Pulmonary artery endothelial cell (primary cell): ENCODE measurements at regions not wholly inside any gene's neighbourhood (a gene's known extent, or its start where the extent isn't known, plus 50 kb on each side); places are given as distances from the start of the nearest gene placed in this dataset.

Source experiments
- DNase-seq: peaks from one replicate; pipeline ENCODE4 v3.0.0-alpha.2; 2011; ENCODE audit warnings: low read depth, low spot score

DNA sequence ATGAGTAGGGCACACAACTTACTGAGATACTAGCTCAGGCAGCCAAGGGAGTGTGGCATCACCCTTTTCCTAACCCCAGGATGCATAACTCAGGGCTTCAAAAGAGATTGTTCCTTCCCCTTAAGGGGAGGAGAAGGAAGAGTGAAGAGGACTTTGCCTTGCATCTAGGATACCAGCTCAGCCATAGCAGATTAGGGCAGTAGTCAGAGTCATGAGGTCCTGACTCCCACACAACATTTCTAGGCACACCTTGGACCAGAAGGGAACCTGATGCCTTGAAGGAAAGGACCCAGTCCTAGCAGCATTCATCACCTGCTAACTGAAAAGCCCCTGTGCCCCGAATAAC is 1433.2 kb upstream of the TMEFF2 start:
- no peak for DNase-seq

DNA sequence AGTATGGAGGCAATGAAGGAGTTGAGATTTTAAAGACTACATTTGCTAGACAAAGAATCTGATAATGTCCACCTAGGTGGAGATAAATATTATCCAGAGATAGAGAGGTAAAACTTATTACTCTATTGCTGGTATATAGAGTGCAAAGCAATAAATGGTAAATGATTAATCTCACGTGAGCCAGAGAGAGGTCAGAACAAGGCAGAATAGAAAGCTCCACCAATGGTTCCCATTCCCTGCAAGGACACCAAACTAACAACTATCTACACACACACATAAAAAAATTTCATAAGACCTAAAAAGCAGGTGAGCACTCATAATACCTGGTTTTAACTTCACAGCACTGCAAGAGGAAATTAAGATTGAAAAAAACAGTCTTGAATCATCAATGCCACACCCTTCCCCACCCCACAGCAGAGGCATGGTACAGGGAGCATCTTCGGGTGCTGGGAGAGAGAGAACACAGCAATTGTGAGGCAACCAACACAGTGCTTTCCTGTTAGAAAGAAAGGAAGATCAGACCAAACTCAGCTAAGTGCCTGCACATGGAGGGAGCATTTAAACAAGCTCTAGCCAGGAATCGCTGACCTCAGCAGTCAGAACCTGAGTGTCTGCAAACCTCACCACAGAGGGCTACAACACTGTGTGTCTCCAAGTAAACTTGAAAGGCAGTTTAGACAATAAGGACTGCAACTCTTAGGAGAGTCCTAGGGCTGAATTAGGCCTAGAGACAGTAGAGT is 1432.6 kb upstream of the TMEFF2 start:
- no peak for DNase-seq

- DNase-seq: no peak
These were observed 1413.7 kb upstream of the TMEFF2 start for GRCh38 chr2:193608451-193608850.

GRCh38 chr2:193590831-193591230 is 1396.1 kb upstream of the TMEFF2 start:
- DNase-seq: no peak

DNA sequence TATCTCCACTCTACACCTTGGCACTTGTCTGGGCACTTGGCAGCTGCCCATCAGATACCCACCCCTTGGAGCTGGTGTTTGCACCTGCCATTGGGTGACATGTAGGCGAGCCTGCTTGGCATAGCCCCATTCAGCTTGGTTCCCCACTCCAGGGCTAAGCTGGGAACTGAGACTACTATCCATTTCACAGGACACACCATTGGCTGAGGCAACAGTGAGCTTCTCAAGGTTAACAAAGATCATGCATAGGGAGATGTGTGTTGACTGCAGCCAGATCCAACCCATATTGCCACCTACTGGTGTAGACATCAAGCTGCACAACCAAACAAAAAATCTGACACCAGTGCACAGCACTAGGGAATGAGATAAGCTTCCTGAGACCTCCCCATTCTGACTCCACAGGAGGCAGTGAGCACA is 1389.8 kb upstream of the TMEFF2 start:
- no peak for DNase-seq

- DNase-seq: no peak
These were observed 1389.1 kb upstream of the TMEFF2 start for GRCh38 chr2:193583638-193584400.

GRCh38 chr2:193581807-193582206 is 1387.1 kb upstream of the TMEFF2 start:
- DNase-seq: no peak

- no peak for DNase-seq
These were observed 1385.6 kb upstream of the TMEFF2 start for GRCh38 chr2:193580176-193580950.

DNA sequence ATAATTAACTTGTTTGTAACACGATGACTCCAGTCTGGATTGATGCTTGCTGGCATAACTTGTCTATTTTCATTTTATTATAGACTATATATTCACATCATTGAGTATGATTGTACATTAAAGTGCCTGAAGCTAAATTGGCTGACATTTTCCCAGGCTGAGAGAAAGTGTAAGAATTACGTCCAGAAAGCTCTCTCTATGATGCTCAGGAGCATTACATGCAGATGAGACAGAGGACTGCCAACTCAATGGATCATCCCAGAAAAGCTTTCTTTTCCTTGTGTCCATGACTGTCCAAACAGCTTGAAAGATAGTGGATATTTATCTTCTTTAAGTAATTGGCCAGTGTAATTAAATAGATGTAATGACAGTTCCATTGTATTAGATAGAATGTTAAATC is 1372.2 kb upstream of the TMEFF2 start:
- no peak for DNase-seq

DNA sequence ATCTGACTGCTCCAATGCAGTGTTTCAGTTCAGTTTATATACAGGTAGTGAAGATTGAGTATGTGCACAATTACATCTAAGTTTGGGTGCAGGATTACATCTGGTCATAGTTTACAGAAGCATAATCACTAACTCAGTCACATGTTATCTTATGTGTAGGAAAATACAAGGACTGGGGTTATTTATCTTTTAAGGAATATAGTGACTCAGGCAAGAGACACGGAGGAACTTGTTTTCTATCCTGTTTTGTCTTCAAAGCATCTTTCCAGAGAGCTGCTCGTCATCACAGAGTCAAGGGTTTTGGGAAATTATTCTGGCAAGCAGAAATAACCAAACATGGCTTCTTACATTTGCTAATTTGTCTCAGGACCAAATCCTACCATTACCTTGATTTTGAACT is 1371.5 kb upstream of the TMEFF2 start:
- DNase-seq: no peak

GRCh38 chr2:193562031-193562430 is 1367.3 kb upstream of the TMEFF2 start:
- no peak for DNase-seq

DNA sequence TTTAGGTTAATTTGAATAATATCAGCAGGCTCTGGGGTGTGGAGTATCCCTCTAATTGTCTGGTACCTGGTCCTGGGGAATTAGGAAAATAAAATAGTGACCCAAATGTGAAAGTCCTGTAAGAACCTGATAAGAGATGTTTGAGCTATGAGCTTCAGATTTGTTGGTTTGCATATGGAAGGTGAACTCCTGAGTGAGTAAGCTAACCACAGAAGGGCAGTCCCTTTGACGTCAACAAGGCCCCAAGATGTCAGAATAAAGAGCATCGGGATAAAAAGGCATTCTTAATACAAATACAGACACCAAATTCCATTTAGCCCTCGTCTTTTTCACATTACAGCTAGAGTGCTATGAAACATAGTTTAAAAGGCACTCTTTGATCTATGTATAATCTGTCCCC is 1366.3 kb upstream of the TMEFF2 start:
- no peak for DNase-seq

DNA sequence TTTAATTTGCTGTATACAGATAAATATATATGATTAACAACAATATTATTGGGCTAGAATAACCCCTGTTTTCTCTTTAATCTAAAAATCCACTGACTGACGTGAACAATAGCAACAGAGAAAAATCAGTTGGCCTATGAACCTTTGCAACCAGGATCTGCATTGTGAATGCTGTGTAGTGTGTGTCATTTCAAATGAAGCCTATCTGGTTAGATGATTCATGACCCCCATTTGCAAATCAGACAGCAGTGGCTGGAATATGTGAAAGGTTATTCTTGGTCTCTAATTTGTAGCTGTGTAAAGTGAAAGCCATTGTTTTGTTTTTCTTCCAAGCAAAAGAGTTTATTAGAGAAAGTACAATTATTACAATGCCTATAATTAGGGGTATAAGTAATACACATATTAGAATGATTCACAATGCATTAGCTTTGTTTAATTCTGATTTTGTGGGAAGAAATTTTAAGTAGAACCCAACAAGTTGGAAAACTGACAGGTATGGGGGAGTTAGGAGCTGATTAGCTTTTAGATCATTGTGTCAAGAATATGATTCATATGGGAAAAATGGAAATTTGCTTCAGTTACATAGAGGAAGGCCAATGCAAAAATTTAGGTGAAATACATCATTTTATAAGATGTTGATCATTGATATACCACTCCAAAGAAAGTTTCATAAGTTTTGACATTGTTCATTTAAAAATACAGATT is 1362.2 kb upstream of the TMEFF2 start:
- no peak for DNase-seq

- DNase-seq: no peak
These were observed 1354.9 kb upstream of the TMEFF2 start for GRCh38 chr2:193549661-193550060.

DNA sequence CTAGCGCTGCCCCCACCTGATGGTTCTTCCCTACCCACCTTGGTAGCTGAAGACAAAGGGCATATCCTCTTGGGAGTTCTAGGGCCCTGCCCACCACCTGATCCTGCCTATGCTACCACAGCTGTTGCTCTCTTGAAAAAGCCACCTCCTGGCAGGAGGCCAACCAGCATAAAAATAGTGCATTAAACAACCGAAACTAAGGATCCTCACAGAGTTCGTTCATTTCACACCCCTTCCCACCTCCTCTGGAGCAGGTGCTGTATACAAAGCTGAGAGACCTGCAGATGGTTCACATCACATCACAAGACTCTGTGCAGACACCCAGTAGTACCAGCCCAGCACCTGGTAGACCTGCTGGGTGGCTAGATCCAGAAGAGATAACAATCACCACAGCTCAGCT is 1348.0 kb upstream of the TMEFF2 start:
- DNase-seq: no peak

GRCh38 chr2:193539188-193539587 is 1344.5 kb upstream of the TMEFF2 start:
- DNase-seq: no peak

GRCh38 chr2:193538061-193538460 is 1343.3 kb upstream of the TMEFF2 start:
- DNase-seq: no peak

DNA sequence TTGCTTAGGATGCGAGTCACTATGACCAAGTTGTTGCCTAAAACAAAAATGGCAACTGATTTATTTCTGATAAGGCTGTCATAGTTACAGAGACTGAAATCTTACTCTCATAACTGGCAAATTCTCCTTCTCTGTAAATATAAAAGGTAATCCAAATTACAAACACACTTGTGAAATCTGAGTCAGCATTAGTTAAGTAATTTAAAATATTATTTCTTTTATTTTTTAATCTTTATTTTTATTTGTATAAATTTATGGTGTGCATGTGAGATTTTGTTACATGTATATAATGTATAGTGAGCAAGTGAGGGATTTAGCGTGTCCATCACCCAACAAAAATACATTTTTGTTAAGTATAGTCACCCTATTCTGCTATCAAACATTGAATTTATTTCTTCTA is 1342.8 kb upstream of the TMEFF2 start:
- DNase-seq: no peak

DNA sequence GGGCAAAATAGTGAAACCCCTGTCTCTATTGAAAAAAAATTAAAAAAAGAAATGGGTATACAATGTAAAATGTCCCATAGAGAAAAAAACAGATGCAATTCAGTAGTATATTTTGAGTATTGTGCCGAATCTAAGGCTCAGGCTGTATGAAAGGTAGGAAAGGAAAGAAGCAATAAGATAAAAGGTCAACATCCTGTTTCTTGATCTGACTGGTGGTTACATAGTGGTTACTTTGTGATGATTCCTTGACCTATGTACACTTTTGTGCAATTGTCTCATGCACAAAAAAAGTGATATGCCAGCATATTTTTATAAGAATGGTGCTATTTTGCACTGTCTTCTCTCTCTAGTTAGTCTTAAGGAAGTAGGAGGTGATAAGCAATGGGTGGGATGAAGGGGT is 1333.7 kb upstream of the TMEFF2 start:
- no peak for DNase-seq

DNA sequence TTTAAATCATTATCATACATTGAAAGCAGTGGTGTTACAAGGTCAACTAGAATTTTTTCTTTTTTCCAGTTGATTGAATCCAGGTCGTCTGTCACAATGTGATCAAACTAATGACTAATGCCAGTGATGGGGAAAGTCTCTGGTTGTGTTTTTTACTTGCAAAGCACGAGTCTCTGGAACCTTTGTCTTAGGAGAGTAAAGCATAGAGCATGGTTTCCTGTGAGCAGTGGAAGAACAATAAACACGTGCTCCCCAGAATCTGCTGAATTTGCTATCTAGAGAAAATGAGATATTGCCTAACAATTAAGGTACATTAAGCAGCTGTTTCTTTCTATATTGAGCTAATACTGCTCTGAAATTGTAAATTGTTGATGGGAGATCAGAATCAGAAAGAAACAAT is 1332.4 kb upstream of the TMEFF2 start:
- no peak for DNase-seq

DNA sequence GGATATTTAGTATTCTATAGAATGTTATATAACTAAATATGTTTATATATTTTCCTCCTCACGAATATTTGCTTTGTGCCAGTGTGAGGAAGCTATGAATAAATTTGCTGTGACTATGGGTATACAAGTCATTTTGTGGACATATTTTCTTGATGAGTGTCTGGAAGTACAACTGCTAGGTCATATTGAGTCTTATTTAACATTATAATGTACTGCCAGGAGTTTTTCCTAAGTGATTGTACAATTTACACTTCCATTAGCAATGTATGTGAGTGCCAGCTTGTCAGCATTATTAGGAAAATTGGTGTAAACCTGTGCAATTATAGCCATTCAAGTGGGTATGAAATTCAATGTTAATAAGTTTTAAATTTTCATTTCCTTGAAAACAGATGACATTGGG is 1328.9 kb upstream of the TMEFF2 start:
- DNase-seq: no peak

- no peak for DNase-seq
These were observed 1326.8 kb upstream of the TMEFF2 start for GRCh38 chr2:193521523-193521922.
